Neural progenitor cell (in vitro differentiated cells): ENCODE measurements at regions not wholly inside any gene's neighbourhood (a gene's known extent, or its start where the extent isn't known, plus 50 kb on each side); places are given as distances from the start of the nearest gene placed in this dataset.

ENCODE experiments used
- DNase-seq: peaks from one replicate; pipeline ENCODE4 v3.0.0-alpha.2; 2016; ENCODE audit warnings: low spot score
- H2AFZ ChIP-seq: fragments of 200-600 bp; sonication (generic); replicated peaks from 2 replicates; pipeline ENCODE4 v1.6.1; 2016; ENCODE audit warnings: antibody characterized with exemption
- H3F3A ChIP-seq: fragments of 200-600 bp; sonication (generic); 2 replicates; pipeline ENCODE4 v1.6.1; 2016; ENCODE audit warnings: antibody characterized with exemption, low read depth
- H3K27ac ChIP-seq: fragments of 200-600 bp; sonication (generic); 2 replicates; pipeline ENCODE4 v1.5.1; 2016; ENCODE audit warnings: mild to moderate bottlenecking
- H3K27me3 ChIP-seq: fragments of 200-600 bp; sonication (generic); 2 replicates; pipeline ENCODE4 v1.6.1; 2016; ENCODE audit warnings: mild to moderate bottlenecking, moderate library complexity
- H3K36me3 ChIP-seq: fragments of 200-600 bp; sonication (generic); 2 replicates; pipeline ENCODE4 v1.5.1; 2016
- H3K4me1 ChIP-seq: fragments of 200-600 bp; sonication (generic); 2 replicates; pipeline ENCODE4 v1.6.1; 2016; ENCODE audit warnings: mixed run types
- H3K4me2 ChIP-seq: fragments of 200-600 bp; sonication (generic); 2 replicates; pipeline ENCODE4 v1.6.1; 2016
- H3K4me3 ChIP-seq: fragments of 200-600 bp; sonication (generic); 2 replicates; pipeline ENCODE4 v1.5.1; 2016
- H3K79me2 ChIP-seq: fragments of 200-600 bp; sonication (generic); 2 replicates; pipeline ENCODE4 v1.6.1; 2016; ENCODE audit warnings: low read depth
- H3K9ac ChIP-seq: fragments of 200-600 bp; sonication (generic); 2 replicates; pipeline ENCODE4 v1.6.1; 2016
- H3K9me3 ChIP-seq: fragments of 200-600 bp; sonication (generic); 2 replicates; pipeline ENCODE4 v1.5.1; 2016; ENCODE audit warnings: low read depth
- H4K20me1 ChIP-seq: fragments of 200-600 bp; sonication (generic); 2 replicates; pipeline ENCODE4 v1.6.1; 2016; ENCODE audit warnings: low read depth
- H3K27ac Mint-ChIP-seq: 3 replicates; pipeline ENCODE4 v1.8.0; 2021; ENCODE audit warnings: mixed read lengths
- H3K27me3 Mint-ChIP-seq: 2 replicates; pipeline ENCODE4 v1.8.0; 2022; ENCODE audit warnings: low read depth, mild to moderate bottlenecking, inconsistent platforms, moderate library complexity, mixed read lengths; ENCODE audit not compliant: insufficient read depth
- H3K36me3 Mint-ChIP-seq: 3 replicates; pipeline ENCODE4 v1.8.0; 2021; ENCODE audit warnings: mixed read lengths
- H3K4me1 Mint-ChIP-seq: 3 replicates; pipeline ENCODE4 v1.8.0; 2021; ENCODE audit warnings: mixed read lengths
- H3K4me3 Mint-ChIP-seq: 3 replicates; pipeline ENCODE4 v1.8.0; 2021; ENCODE audit warnings: mild to moderate bottlenecking, moderate library complexity, mixed read lengths
- H3K9me3 Mint-ChIP-seq: 3 replicates; pipeline ENCODE4 v1.8.0; 2020; ENCODE audit warnings: mixed read lengths
- CTCF ChIP-seq: fragments of 200-600 bp; sonication (generic); IDR thresholded peaks from 2 replicates; pipeline ENCODE4 v1.5.1; 2017; ENCODE audit warnings: antibody characterized with exemption, mild to moderate bottlenecking
- EZH2 ChIP-seq: fragments of 200-600 bp; sonication (generic); IDR thresholded peaks from 2 replicates; pipeline ENCODE4 v1.6.1; 2017; ENCODE audit warnings: antibody characterized with exemption, mild to moderate bottlenecking, moderate library complexity
- EZH2phosphoT487 ChIP-seq: fragments of 200-600 bp; sonication (generic); IDR thresholded peaks from 2 replicates; pipeline ENCODE4 v1.6.1; 2017; ENCODE audit warnings: antibody characterized with exemption

DNA sequence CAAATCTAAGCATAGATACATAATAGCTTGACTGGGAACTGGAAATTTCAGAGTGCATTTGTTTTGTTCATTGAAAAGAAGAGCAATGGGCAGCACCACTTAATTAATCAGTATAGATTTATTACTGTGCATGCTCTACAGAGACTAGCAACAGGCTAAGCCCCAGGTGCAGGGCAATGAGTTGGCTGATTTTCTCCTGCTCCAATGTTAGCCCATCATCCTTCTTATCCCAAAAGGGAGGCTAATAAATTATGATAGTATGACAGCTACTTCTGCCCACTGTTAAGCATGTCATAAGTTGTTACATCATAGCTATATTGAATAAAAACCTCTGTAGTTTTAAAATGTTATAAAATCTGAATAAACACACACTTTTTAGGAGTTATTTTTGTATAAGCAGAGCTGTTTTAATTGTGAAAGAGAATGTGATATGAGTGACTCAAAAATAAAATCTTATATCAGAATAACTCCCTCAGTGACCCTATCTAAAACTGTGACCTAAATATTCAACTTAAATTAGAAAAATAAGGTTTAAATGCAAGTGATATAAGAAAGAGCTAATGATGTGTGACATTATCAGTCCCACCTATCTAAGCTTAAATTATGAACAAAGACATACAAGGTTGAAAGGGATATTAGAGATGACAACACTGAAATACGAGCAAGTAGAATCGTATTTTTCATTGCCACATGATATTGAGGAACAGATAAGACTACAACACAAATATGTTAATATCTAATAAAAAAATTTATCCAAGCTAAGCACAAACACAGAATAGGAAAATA, 967.3 kb upstream of the ADGRB3 start:
- Histone ChIP-seq H3K36me3 (no peaks in the 10 kb centered on the region), H3K9me3 (no peaks in the 10 kb centered on the region), H3F3A (no peaks in the 10 kb centered on the region), H4K20me1 (no peaks in the 10 kb centered on the region), H3K9ac (no peak overlapping the region), H3K79me2 (no peaks in the 10 kb centered on the region), H3K4me1 (no peaks in the 10 kb centered on the region), H2AFZ (no peak overlapping the region), H3K4me3 (no peak overlapping the region), H3K27me3 (no peaks in the 10 kb centered on the region), H3K4me2 (no peak overlapping the region), H3K27ac (no peak overlapping the region)
- H3K9me3 Mint-ChIP-seq: no peaks in the 10 kb centered on the region
- no peak for DNase-seq
- H3K27ac Mint-ChIP-seq: no peak overlapping the region
- H3K36me3 Mint-ChIP-seq: no peaks in the 10 kb centered on the region
- no peak overlapping the region for H3K4me3 Mint-ChIP-seq
- no peaks in the 10 kb centered on the region for H3K27me3 Mint-ChIP-seq
- H3K4me1 Mint-ChIP-seq: no peaks in the 10 kb centered on the region
- TF ChIP-seq EZH2 (no peak), EZH2phosphoT487 (no peak), CTCF (no peak)

DNA sequence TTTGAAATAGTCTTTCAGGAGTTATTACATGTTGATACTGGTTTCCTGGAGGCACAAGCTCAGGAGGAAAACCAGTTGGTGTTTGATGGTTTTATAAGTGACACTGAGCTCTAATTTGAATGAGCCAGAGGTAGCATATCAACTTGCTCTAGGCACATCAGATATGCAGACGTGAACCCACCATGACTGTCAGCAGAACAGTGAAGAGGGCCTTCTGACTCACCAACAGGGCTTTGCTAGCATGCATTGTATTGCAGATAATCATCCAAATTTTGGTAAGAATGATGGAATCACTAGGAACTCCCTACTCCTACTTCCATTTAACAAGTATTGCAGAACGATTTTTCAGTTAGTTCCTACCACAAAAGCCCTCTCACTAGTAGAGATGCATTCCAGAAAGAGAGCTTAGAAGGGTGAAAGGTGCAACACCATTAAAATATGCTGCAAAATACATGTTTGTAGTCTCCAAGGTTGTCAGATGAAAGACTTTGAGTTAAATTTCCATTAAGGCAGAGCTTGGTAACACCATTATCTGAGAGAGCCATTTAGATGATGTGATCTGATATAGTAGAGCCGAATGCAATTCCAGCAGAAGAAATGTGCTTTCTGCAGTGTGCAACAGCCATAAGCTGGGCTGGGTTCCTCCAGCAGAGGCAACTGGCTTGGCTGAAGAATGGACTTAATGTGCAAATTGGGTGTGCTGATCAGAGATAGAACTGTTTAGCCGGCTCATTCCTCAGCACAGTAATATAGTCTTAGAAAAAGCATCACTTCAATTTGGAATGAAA, 968.7 kb upstream of the ADGRB3 start:
- no peaks in the 10 kb centered on the region for H4K20me1 ChIP-seq

GRCh38 chr6:67664942-67665341, 970.1 kb upstream of the ADGRB3 start:
- Histone ChIP-seq H3K4me1 (no peaks in the 10 kb centered on the region), H3K79me2 (no peaks in the 10 kb centered on the region), H3K4me2 (no peak overlapping the region), H3K4me3 (no peak overlapping the region), H3K9me3 (no peaks in the 10 kb centered on the region), H3K9ac (no peak overlapping the region), H3K36me3 (no peaks in the 10 kb centered on the region), H3F3A (no peaks in the 10 kb centered on the region), H4K20me1 (no peaks in the 10 kb centered on the region), H3K27me3 (no peaks in the 10 kb centered on the region), H3K27ac (no peak overlapping the region), H2AFZ (no peak overlapping the region)
- Mint-ChIP-seq H3K27me3 (no peaks in the 10 kb centered on the region), H3K36me3 (no peaks in the 10 kb centered on the region), H3K27ac (no peak overlapping the region), H3K9me3 (no peaks in the 10 kb centered on the region), H3K4me3 (no peak overlapping the region), H3K4me1 (no peaks in the 10 kb centered on the region)
- no peak for DNase-seq
- TF ChIP-seq EZH2phosphoT487: no peak
- TF ChIP-seq EZH2: no peak
- TF ChIP-seq CTCF: no peak

More for the DNA sequence above, 968.7 kb upstream of the ADGRB3 start:
- Histone ChIP-seq H3K4me2 (no peak overlapping the region), H3K4me1 (no peaks in the 10 kb centered on the region), H3K4me3 (no peak overlapping the region), H2AFZ (no peak overlapping the region), H3K79me2 (no peaks in the 10 kb centered on the region), H3K9me3 (no peaks in the 10 kb centered on the region), H3K9ac (no peak overlapping the region), H3F3A (no peaks in the 10 kb centered on the region), H3K27me3 (no peaks in the 10 kb centered on the region), H3K36me3 (no peaks in the 10 kb centered on the region), H3K27ac (no peak overlapping the region)
- no peaks in the 10 kb centered on the region for H3K36me3 Mint-ChIP-seq
- DNase-seq: no peak
- no peaks in the 10 kb centered on the region for H3K9me3 Mint-ChIP-seq
- no peaks in the 10 kb centered on the region for H3K27me3 Mint-ChIP-seq
- no peak overlapping the region for H3K27ac Mint-ChIP-seq
- H3K4me3 Mint-ChIP-seq: no peak overlapping the region
- TF ChIP-seq EZH2phosphoT487: no peak
- TF ChIP-seq CTCF: no peak
- TF ChIP-seq EZH2: no peak
- H3K4me1 Mint-ChIP-seq: no peaks in the 10 kb centered on the region
